ENCODE measurements at regions not wholly inside any gene's neighbourhood (a gene's known extent, or its start where the extent isn't known, plus 50 kb on each side); places are given as distances from the start of the nearest gene placed in this dataset.

- Histone ChIP-seq H4K20me1 (ENCODE audit: insufficient read depth, low read length) (no peaks in the 10 kb centered on the region), H3K27ac (ENCODE audit: low read depth, low read length) (no peak overlapping the region), H3K79me2 (ENCODE audit: insufficient read depth, low read length) (no peaks in the 10 kb centered on the region), H3K27me3 (ENCODE audit: insufficient read depth, low read length) (no peaks in the 10 kb centered on the region), H3K4me1 (ENCODE audit: insufficient read depth, low read length) (no peaks in the 10 kb centered on the region), H2AFZ (ENCODE audit: low read depth, low read length) (no peak overlapping the region), H3K4me2 (ENCODE audit: low read length) (no peak overlapping the region), H3K9me3 (ENCODE audit: insufficient read depth, low read depth, low read length) (no peaks in the 10 kb centered on the region), H3K4me3 (ENCODE audit: insufficient read depth, low read depth, low read length) (no peak overlapping the region), H3K36me3 (ENCODE audit: insufficient read depth, low read length) (no peaks in the 10 kb centered on the region), H3K9ac (ENCODE audit: low read length) (no peak overlapping the region)
- no peak for FAIRE-seq
- H3K4me3 Mint-ChIP-seq (ENCODE audit: unreplicated experiment), result no peak overlapping the region
- H3K4me1 Mint-ChIP-seq (ENCODE audit: low read depth, unreplicated experiment), result no peaks in the 10 kb centered on the region
- no peaks in the 10 kb centered on the region for H3K36me3 Mint-ChIP-seq (ENCODE audit: low read depth, unreplicated experiment)
- H3K9me3 Mint-ChIP-seq (ENCODE audit: unreplicated experiment), result peaks cover 2% of the 10 kb centered on the region
- no peak overlapping the region for H3K27ac Mint-ChIP-seq (ENCODE audit: unreplicated experiment)
- TF ChIP-seq CTCF (IDR thresholded peaks at IDR 0.05; ENCODE audit: insufficient read depth, low read depth, low read length), result no peak
- TF ChIP-seq EZH2 (IDR thresholded peaks at IDR 0.05; ENCODE audit: insufficient read depth, low read length), result no peak
- no peak for DNase-seq (ENCODE audit: low read depth)
- H3K27me3 Mint-ChIP-seq (ENCODE audit: low read depth, unreplicated experiment), result peaks cover 17% of the 10 kb centered on the region
Measured at GRCh38 chr20:60453388-60454246, 495.4 kb downstream of the CDH26 start.

- no peaks in the 10 kb centered on the region for H3K4me1 ChIP-seq (ENCODE audit: insufficient read depth, low read length)
- Mint-ChIP-seq H3K27me3 (ENCODE audit: low read depth, unreplicated experiment) (peaks cover 17% of the 10 kb centered on the region), H3K9me3 (ENCODE audit: unreplicated experiment) (peaks cover 2% of the 10 kb centered on the region), H3K4me1 (ENCODE audit: low read depth, unreplicated experiment) (no peaks in the 10 kb centered on the region), H3K4me3 (ENCODE audit: unreplicated experiment) (no peak overlapping the region), H3K36me3 (ENCODE audit: low read depth, unreplicated experiment) (no peaks in the 10 kb centered on the region), H3K27ac (ENCODE audit: unreplicated experiment) (no peak overlapping the region)
- DNase-seq (ENCODE audit: low read depth) (no peak), FAIRE-seq (no peak)
- no peaks in the 10 kb centered on the region for H3K27me3 ChIP-seq (ENCODE audit: insufficient read depth, low read length)
- TF ChIP-seq CTCF (IDR thresholded peaks at IDR 0.05; ENCODE audit: insufficient read depth, low read depth, low read length) (no peak), EZH2 (IDR thresholded peaks at IDR 0.05; ENCODE audit: insufficient read depth, low read length) (no peak)
- H3K4me2 ChIP-seq (ENCODE audit: low read length), result no peak overlapping the region
- H3K4me3 ChIP-seq (ENCODE audit: insufficient read depth, low read depth, low read length), result no peak overlapping the region
- no peak overlapping the region for H2AFZ ChIP-seq (ENCODE audit: low read depth, low read length)
- no peaks in the 10 kb centered on the region for H4K20me1 ChIP-seq (ENCODE audit: insufficient read depth, low read length)
- H3K79me2 ChIP-seq (ENCODE audit: insufficient read depth, low read length), result no peaks in the 10 kb centered on the region
- H3K36me3 ChIP-seq (ENCODE audit: insufficient read depth, low read length), result no peaks in the 10 kb centered on the region
- H3K27ac ChIP-seq (ENCODE audit: low read depth, low read length), result no peak overlapping the region
- H3K9ac ChIP-seq (ENCODE audit: low read length), result no peak overlapping the region
- H3K9me3 ChIP-seq (ENCODE audit: insufficient read depth, low read depth, low read length), result no peaks in the 10 kb centered on the region
Measured at GRCh38 chr20:60454491-60454890, 496.3 kb downstream of the CDH26 start.

DNA sequence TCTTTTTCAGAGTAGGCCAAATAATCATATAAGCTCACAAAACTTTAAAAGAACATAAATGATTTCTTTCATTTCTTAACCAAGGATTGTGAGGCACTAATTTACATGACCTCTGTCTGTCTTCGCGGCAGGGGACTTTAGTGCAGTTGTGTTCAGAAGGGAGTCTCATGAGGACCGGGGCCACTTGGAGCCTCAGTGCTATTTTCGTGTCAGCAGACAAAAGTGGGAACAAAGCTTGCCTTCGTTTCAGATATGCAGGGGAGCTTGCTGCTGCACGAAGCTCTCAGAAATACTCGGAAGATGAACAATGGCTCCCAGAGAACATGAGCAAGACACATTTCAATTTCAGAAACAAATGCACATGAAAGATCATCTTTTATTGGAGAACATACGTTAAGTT, 497.0 kb downstream of the CDH26 start:
- no peak overlapping the region for H3K4me3 Mint-ChIP-seq (ENCODE audit: unreplicated experiment)
- Histone ChIP-seq H3K9me3 (ENCODE audit: insufficient read depth, low read depth, low read length) (no peaks in the 10 kb centered on the region), H3K36me3 (ENCODE audit: insufficient read depth, low read length) (no peaks in the 10 kb centered on the region), H3K4me2 (ENCODE audit: low read length) (no peak overlapping the region), H3K27me3 (ENCODE audit: insufficient read depth, low read length) (no peaks in the 10 kb centered on the region), H3K79me2 (ENCODE audit: insufficient read depth, low read length) (no peaks in the 10 kb centered on the region), H3K4me1 (ENCODE audit: insufficient read depth, low read length) (no peaks in the 10 kb centered on the region), H2AFZ (ENCODE audit: low read depth, low read length) (no peak overlapping the region), H3K9ac (ENCODE audit: low read length) (no peak overlapping the region), H3K4me3 (ENCODE audit: insufficient read depth, low read depth, low read length) (no peak overlapping the region), H4K20me1 (ENCODE audit: insufficient read depth, low read length) (no peaks in the 10 kb centered on the region), H3K27ac (ENCODE audit: low read depth, low read length) (no peak overlapping the region)
- H3K36me3 Mint-ChIP-seq (ENCODE audit: low read depth, unreplicated experiment), result no peaks in the 10 kb centered on the region
- H3K27me3 Mint-ChIP-seq (ENCODE audit: low read depth, unreplicated experiment), result peaks cover 17% of the 10 kb centered on the region
- H3K4me1 Mint-ChIP-seq (ENCODE audit: low read depth, unreplicated experiment), result no peaks in the 10 kb centered on the region
- no peak for FAIRE-seq
- DNase-seq (ENCODE audit: low read depth), result no peak
- H3K9me3 Mint-ChIP-seq (ENCODE audit: unreplicated experiment), result peaks cover 2% of the 10 kb centered on the region
- no peak for TF ChIP-seq EZH2 (IDR thresholded peaks at IDR 0.05; ENCODE audit: insufficient read depth, low read length)
- no peak for TF ChIP-seq CTCF (IDR thresholded peaks at IDR 0.05; ENCODE audit: insufficient read depth, low read depth, low read length)
- H3K27ac Mint-ChIP-seq (ENCODE audit: unreplicated experiment), result no peak overlapping the region

Measured in astrocyte (in vitro differentiated cells and primary cell).